ENCODE measurements at regions not wholly inside any gene's neighbourhood (a gene's known extent, or its start where the extent isn't known, plus 50 kb on each side); places are given as distances from the start of the nearest gene placed in this dataset.
A peak's percentile ranks its signal among the peaks of the same experiment; 100 is the strongest.

GRCh38 chr3:177515786-177516157 lies 318.5 kb upstream of the TBL1XR1 start:
- no peak for DNase-seq

DNA sequence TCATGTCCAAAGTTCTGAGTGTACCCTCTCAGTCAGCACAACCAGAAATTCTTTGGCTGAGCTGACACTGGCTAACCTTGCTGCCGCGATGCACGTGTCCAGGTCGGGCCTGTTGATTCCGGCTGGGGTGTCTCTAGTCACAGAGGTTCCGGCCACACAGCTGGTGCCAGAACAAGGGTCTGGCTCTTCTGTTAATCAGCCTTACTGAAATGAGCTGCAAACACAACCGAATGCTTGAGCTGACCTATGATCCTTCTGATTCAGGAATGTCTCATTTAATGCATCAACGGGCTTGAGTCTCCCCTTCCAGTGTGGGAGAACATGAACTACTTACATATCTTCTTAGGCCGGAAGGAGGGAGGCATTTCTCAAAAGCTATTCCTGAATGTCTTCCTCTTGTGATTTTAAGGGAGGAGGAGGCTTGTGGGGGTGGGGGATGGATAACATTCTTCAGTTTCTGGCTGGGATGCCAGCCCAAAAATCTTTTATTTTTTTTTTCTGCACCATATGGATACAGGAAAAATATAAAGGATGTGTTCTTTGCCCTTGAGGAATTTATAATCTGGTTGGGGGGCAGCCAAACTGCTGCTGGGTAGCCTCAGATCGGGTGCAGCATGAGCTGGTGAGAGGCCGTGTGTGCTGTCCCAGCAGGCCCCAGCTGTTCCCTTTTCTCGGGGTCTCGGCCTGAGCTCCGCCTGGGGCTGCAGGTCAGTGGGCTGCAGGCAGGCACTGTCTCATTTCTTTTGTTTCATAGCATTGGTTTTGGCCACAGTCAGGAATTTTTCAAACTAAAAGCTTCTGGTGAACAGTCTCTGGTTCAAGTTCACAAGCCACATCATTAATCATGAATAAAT lies 319.1 kb upstream of the TBL1XR1 start:
- no peak for DNase-seq

GRCh38 chr3:177517906-177518305 lies 320.6 kb upstream of the TBL1XR1 start:
- DNase-seq: no peak

DNA sequence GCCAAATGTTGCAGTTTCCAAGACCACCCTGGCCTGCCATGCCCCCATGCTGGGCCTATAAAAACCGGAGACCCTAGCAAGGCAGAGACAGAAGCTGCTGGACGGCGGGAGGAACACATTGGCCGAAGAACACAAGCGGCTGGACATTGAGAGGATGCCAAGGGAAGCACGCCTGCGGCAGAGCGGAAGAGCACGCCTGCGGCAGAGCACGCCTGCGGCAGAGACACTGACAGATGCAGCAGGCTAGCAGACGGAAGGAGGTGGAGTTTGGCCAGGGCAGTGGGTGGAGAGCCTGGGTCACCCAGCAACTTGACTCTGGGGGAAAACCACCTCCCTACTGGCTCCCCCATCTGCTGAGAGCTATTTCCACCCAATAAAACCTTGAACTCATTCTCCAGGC lies 322.3 kb upstream of the TBL1XR1 start:
- DNase-seq: no peak

DNA sequence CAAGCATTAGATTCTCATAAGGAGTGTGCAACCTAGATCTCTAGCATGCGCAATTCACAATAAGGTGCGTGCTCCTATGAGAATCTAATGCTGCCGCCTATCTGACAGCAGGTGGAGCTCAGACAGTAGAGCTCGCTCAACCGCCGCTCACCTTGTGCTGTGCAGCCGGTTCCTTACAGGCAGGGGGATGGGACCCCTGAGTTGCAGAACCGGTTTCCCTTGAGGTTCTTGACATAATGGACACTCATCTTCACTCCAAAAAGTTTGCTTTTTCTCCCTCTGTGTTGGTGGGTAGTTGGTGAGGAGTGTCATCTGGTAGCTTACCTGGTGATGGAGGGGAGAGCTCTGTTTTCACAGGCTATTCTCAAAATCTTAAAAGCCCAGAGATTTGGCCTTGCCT lies 324.0 kb upstream of the TBL1XR1 start:
- peak; percentile 91 for DNase-seq

- no peak for DNase-seq
Measured at GRCh38 chr3:177522051-177522450, 324.8 kb upstream of the TBL1XR1 start.

DNA sequence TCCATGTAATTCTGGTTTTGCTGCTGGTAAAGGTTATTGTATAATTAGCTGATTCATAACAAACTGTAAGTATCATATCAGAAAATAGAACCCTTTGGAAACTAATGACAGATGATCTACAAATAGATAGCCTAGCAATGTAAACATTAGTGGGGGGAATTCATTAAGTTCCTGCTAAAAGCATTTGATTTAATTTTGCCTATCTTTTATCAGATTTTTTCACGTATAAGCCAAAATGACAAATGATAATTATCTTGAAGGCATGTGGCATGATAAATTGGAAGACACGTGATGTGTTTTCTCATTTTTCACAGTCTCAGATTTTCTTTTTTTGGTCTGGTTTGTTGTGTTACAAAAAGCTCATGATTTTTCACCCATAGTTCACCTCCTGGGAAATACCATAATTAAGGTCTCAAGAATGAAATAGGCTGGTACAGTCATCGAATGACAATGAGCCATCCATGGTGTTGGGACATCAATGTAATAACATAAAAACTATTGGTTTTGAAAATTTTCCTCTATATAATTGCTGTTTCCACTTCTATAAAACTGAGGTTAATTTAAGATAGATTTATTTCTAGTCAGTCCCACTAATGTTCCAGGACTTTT lies 325.9 kb upstream of the TBL1XR1 start:
- DNase-seq: no peak

- peak; percentile 34 for DNase-seq
Measured at GRCh38 chr3:177523872-177524438, 326.7 kb upstream of the TBL1XR1 start.

- no peak for DNase-seq
Measured at GRCh38 chr3:177524742-177525141, 327.5 kb upstream of the TBL1XR1 start.

GRCh38 chr3:177525414-177525813 lies 328.1 kb upstream of the TBL1XR1 start:
- no peak for DNase-seq

DNA sequence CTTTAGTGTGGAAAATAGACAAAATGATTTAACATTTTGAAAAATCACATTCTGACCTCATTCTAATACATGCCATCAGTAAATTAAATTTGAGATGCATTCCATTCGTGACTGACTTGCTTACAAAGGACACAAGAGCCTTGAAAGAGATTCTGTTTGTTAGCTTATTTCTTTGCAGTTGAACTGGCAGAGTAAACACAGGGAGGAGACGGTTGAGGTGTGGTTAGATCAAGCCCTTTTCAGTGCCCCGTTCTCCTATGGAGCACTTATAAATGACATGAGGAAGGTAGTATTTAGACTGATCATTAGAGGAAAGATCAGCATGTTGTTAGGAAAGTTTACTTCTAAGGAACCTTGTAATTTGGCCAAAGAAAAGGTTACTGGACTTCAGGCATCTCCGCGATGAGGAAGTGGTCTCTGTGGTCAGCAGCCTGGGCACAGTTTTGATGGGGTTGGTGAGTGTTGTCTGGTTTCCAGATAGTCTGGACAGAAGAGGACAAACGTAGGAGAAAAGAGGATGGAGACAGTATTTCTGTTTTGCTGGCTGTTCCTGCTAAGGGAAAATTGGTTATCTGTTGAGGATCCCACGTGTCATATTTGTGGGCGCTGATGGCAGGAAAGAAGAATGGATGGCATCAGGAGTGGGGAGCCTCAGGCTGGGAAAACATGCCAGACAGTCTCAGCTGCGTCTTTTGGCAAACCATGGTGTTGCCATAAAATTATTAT lies 328.9 kb upstream of the TBL1XR1 start:
- DNase-seq: peak; percentile 36

DNA sequence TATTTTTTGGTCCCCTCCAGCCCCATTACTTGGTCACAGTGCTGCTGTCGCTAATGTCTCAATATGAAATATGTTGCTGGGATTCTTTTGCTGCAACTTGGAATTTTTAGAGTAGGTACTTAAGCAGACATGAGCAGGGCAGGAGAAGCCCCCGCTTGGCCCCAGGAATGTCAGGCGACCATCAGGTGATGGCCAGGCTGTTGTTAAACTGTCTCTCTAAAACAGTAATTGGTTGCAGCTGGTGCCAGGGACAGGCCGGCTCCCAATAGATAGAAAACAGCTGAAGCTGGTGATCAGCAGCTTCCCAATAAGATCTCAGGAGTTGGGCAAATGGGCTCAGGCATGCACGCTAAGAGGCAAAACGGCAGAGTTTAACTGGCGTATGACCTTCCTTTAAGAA lies 329.9 kb upstream of the TBL1XR1 start:
- no peak for DNase-seq

DNA sequence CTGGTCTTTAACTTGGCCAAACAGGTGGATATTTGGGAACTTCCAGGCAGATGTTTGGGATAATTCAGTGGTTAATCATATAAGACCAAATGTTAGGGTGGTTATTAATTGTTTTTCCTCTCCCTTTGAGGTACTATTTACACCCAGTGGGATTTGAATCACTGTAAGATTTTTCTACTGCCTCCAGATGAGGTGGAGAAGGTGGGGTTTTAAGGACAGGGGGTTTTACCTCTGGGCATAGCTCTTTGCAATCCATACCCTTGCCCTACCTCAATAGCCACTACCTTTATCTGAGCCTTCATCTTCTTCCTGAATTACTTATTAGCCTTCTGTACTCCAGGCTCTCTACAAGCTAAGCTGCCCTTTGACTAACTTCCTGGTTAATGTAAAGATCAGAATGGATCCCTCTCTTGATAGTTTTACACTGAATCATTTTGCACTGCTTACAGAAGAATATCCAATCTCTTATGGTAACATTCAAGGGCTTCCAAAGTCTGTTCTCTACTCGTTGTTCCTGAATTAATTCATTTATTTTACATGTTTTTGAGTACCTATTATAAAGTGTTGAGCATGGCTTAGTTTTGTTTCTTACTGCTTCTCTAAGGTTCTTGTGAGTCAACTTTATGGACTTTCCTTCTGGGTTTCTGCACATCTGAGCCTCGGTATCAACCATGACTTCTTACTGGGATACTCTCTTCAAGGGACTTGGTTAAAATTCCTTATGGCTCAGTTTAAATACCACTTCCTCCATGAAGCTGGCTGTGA lies 331.2 kb upstream of the TBL1XR1 start:
- no peak for DNase-seq

DNA sequence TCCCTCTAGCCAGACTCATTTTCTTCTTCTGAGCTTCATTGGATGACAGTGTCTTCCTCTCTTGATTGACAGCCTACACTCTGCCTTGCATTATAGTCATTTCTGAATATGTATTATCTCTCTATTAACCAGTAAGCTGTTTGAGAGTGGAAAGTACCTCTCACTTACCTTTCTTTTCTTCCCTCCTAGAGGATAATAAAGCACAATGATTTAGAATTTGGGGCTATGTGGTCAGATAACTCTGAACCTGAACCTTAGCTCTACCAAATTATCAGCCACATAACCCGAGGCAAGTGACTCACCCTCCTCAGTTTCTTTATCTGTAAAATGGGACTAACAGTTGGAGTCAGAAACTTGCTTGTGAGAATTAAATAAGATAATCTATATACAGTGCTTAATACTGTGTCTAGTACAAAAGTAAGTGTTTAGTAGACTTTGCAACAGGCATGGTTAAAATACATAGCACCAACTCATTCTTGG lies 331.8 kb upstream of the TBL1XR1 start:
- no peak for DNase-seq

GRCh38 chr3:177529716-177530335 lies 332.5 kb upstream of the TBL1XR1 start:
- no peak for DNase-seq

GRCh38 chr3:177530908-177531307 lies 333.6 kb upstream of the TBL1XR1 start:
- no peak for DNase-seq

GRCh38 chr3:177536873-177537272 lies 339.6 kb upstream of the TBL1XR1 start:
- no peak for DNase-seq

GRCh38 chr3:177537612-177538011 lies 340.3 kb upstream of the TBL1XR1 start:
- DNase-seq: no peak

DNA sequence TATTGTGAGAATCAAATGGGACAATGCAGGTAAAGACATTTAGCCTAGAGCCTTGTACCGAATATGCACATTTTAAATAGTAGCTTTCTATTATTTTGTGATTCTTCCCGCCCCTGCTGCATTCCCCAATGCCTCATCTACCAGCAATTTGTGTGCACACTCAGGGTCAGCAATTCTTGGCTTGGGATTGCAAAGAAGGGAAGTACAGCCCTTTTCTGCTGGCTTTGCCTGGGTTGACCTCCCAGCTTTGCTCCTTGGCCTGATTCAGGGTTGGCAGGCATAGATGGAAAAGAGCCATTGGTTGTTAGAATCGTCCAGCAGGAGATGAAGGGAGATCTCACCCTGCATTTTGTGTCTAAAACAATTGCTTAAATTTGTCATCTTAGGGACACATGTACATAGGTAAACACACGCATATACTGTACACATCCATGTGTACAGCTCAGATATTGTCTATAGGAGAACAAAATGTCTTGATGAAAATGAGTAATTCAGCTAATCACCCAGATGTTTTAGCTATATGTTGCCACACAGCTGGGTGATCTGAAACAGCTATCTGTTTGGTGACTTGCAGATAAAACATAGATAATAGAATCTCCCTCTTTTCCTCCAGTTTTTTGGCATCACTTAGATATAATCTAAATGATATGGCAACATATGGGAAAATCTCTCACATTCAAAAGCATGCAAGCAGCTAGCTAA lies 340.9 kb upstream of the TBL1XR1 start:
- DNase-seq: no peak

- DNase-seq: peak; percentile 66
Measured at GRCh38 chr3:177538750-177539730, 341.8 kb upstream of the TBL1XR1 start.
